Left ventricle myocardium inferior (tissue), 1 donor: ENCODE measurements at regions not wholly inside any gene's neighbourhood (a gene's known extent, or its start where the extent isn't known, plus 50 kb on each side); places are given as distances from the start of the nearest gene placed in this dataset.
"Not testable (repeated sequence)": the region's sequence is repeated elsewhere in the genome, so short reads cannot be mapped to it uniquely, and the experiment has no call there.

Source experiments
- DNase-seq: peaks from one replicate; pipeline ENCODE4 v3.0.0-alpha.2; 2020
- H3K27ac ChIP-seq: fragments of 200-600 bp; replicated peaks from 2 replicates; pipeline ENCODE4 v1.8.0; 2021
- H3K27me3 ChIP-seq: fragments of 200-600 bp; 2 replicates; pipeline ENCODE4 v1.8.0; 2021; ENCODE audit warnings: low read depth
- H3K36me3 ChIP-seq: fragments of 200-600 bp; 2 replicates; pipeline ENCODE4 v1.8.0; 2021
- H3K4me1 ChIP-seq: fragments of 200-600 bp; 2 replicates; pipeline ENCODE4 v1.8.0; 2021
- H3K4me3 ChIP-seq: fragments of 200-600 bp; 2 replicates; pipeline ENCODE4 v1.8.0; 2021; ENCODE audit warnings: mild to moderate bottlenecking, moderate library complexity
- H3K9me3 ChIP-seq: fragments of 200-600 bp; replicated peaks from 2 replicates; pipeline ENCODE4 v1.8.0; 2021
- CTCF ChIP-seq: fragments of 200-600 bp; IDR thresholded peaks from 2 replicates; pipeline ENCODE4 v1.8.0; 2021; ENCODE audit warnings: antibody characterized with exemption, mild to moderate bottlenecking, borderline replicate concordance
- intact Hi-C: fragments of 100-400 bp; cut with micrococcal nuclease; formaldehyde crosslinking; loops from one replicate; pipeline ENCODE4 v1.11.0; 2022
- donor health status: DM: no; HTN: yes; CAD: no; lungs with severe emphysema.

GRCh38 chr4:155039162-155039561 is 169.3 kb upstream of the NPY2R start:
- intact Hi-C loops, result no loop called here
- Histone ChIP-seq H3K4me3 (no peak overlapping the region), H3K27me3 (no peaks in the 10 kb centered on the region), H3K36me3 (no peaks in the 10 kb centered on the region), H3K27ac (no peak overlapping the region), H3K9me3 (peaks cover 4% of the 10 kb centered on the region), H3K4me1 (no peaks in the 10 kb centered on the region)
- no peak for DNase-seq
- no peak for TF ChIP-seq CTCF

GRCh38 chr4:155040031-155040430 is 168.4 kb upstream of the NPY2R start:
- H3K9me3 ChIP-seq, result peaks cover 2% of the 10 kb centered on the region
- DNase-seq, result no peak

GRCh38 chr4:155042014-155042413 is 166.4 kb upstream of the NPY2R start:
- no peak for TF ChIP-seq CTCF
- H3K9me3 ChIP-seq, result peaks cover under 1% of the 10 kb centered on the region
- H3K36me3 ChIP-seq, result no peaks in the 10 kb centered on the region
- no peaks in the 10 kb centered on the region for H3K27me3 ChIP-seq
- no peaks in the 10 kb centered on the region for H3K4me1 ChIP-seq
- intact Hi-C loops, result no loop called here
- no peak for DNase-seq
- H3K4me3 ChIP-seq, result no peak overlapping the region
- H3K27ac ChIP-seq, result no peak overlapping the region

More at GRCh38 chr4:155040031-155040430, 168.4 kb upstream of the NPY2R start:
- H3K36me3 ChIP-seq, result no peaks in the 10 kb centered on the region
- TF ChIP-seq CTCF, result no peak
- no peaks in the 10 kb centered on the region for H3K27me3 ChIP-seq
- no peaks in the 10 kb centered on the region for H3K4me1 ChIP-seq
- no peak overlapping the region for H3K4me3 ChIP-seq
- intact Hi-C loops, result no loop called here
- no peak overlapping the region for H3K27ac ChIP-seq

GRCh38 chr4:155044251-155044650 is 164.2 kb upstream of the NPY2R start:
- H3K36me3 ChIP-seq, H3K27me3 ChIP-seq, H3K27ac ChIP-seq, H3K4me1 ChIP-seq, H3K4me3 ChIP-seq, DNase-seq, intact Hi-C loops: not testable (repeated sequence)
- H3K9me3 ChIP-seq, result peaks cover 20% of the 10 kb centered on the region

- intact Hi-C loops, result no loop called here
- H3K4me1 ChIP-seq, result no peaks in the 10 kb centered on the region
- no peak for DNase-seq
Measured at GRCh38 chr4:155047755-155048154, 160.7 kb upstream of the NPY2R start.

GRCh38 chr4:155054042-155054441 is 154.4 kb upstream of the NPY2R start:
- H3K4me1 ChIP-seq, intact Hi-C loops, DNase-seq, H3K27me3 ChIP-seq, H3K36me3 ChIP-seq, H3K9me3 ChIP-seq, H3K4me3 ChIP-seq, H3K27ac ChIP-seq: not testable (repeated sequence)

More at GRCh38 chr4:155047755-155048154, 160.7 kb upstream of the NPY2R start:
- H3K9me3 ChIP-seq, result peaks cover 20% of the 10 kb centered on the region
- no peaks in the 10 kb centered on the region for H3K36me3 ChIP-seq
- TF ChIP-seq CTCF, result no peak
- no peak overlapping the region for H3K4me3 ChIP-seq
- H3K27me3 ChIP-seq, result no peaks in the 10 kb centered on the region
- no peak overlapping the region for H3K27ac ChIP-seq

GRCh38 chr4:155060419-155060818 is 148.0 kb upstream of the NPY2R start:
- H3K27ac ChIP-seq, result peak overlapping the region; percentile 28
- H3K9me3 ChIP-seq, result no peaks in the 10 kb centered on the region
- intact Hi-C loops, result no loop called here
- no peak for TF ChIP-seq CTCF
- DNase-seq, result peak; percentile 16
- no peaks in the 10 kb centered on the region for H3K4me1 ChIP-seq
- no peaks in the 10 kb centered on the region for H3K36me3 ChIP-seq
- H3K27me3 ChIP-seq, result no peaks in the 10 kb centered on the region
- H3K4me3 ChIP-seq, result no peak overlapping the region
